NCI-H2227 (cell line): ENCODE measurements at regions not wholly inside any gene's neighbourhood (a gene's known extent, or its start where the extent isn't known, plus 50 kb on each side); places are given as distances from the start of the nearest gene placed in this dataset.
A peak's percentile ranks its signal among the peaks of the same experiment; 100 is the strongest.

ENCODE experiments used
- DNase-seq: peaks from one replicate; lab custom pipeline; 2025; ENCODE audit not compliant: unreplicated experiment; lab: John Stamatoyannopoulos, UW

DNA sequence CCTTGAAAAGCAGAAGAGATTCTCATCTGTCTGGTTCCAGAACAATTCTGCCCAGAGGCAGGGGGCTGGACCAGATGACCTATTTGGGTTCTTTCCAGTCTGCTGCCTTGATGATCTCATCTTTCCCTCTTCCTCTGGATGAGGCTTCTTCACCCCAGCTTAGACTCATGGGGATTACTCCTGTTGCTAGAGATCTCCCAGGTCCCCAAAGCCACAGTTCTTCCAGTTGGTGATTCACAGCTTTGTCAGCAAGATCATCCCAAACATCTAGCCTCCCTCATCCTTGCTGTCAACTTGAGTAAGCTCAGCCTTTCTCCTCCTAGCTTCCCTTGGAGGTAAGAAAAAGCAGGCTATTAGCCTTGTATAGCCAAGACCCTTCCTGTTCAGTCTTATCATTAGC lies 64.2 kb upstream of the PJA1 start:
- DNase-seq: no peak

DNA sequence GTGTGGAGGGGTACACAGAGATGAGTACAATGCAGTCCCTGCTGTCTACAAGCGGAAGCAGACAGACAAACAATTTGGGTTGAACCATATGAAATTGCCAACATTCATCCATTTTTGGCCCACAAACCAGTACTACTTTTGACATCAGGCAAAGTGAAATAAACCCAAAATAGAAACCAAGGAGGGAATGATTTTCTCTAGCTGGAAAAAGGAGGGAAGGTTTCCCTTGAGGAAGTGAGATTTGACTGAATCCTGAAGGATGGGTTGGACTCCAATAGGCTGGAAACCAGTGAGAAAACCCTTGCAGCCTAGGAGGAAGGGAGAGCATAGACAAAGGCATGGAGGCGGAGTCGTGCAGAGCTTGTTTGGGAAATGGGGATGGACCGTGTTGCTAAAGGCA lies 63.5 kb upstream of the PJA1 start:
- no peak for DNase-seq

- DNase-seq: no peak
These were observed 61.4 kb upstream of the PJA1 start for GRCh38 chrX:69226459-69227158.

DNA sequence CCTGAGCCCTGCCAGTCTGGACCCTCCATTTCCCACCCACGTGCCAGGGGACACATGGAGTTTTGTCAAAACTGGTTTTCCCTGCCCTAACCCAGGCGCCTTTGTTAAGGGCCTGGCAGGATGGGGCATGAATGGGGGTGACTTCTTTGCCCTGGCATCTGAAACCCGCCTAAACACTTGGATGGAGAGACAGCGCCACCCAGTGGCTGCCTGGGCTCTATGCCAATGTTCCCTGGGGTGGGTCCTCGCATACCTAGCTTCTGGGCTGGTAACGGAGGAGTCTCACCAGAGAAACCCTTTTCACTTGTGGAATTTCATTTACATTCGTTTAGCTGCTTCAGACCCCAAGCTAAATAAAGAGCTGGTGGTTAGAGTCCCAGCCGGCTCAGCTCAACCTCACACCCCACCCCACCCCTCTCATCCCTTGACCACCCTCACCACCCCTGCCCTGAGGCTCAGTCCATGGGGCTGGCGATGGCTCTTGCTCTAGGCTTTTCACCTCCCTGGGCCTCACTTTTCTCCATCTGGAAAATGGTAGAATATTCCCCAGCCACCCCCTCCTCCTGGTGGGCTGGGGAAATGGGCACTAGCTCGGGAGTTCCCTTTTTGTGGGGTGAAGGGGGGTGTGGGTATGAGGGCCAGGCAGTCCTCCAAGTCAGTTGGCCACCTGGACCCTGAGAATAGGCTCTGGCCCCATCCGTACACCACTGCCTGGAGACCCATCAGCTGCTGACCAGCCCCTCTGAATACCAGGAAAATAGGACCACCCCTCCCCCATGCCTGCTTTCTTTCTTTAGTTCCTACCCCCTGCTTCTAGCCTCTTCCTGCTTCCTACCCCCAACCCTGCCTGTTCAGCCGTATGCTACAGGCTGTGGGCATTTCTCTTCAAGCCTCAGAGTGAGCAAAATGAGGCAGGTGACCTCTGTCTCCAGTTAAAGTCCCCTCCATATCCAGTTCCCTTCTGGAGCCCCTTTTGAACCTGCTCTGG lies 57.1 kb upstream of the PJA1 start:
- peak; percentile 88 for DNase-seq

DNA sequence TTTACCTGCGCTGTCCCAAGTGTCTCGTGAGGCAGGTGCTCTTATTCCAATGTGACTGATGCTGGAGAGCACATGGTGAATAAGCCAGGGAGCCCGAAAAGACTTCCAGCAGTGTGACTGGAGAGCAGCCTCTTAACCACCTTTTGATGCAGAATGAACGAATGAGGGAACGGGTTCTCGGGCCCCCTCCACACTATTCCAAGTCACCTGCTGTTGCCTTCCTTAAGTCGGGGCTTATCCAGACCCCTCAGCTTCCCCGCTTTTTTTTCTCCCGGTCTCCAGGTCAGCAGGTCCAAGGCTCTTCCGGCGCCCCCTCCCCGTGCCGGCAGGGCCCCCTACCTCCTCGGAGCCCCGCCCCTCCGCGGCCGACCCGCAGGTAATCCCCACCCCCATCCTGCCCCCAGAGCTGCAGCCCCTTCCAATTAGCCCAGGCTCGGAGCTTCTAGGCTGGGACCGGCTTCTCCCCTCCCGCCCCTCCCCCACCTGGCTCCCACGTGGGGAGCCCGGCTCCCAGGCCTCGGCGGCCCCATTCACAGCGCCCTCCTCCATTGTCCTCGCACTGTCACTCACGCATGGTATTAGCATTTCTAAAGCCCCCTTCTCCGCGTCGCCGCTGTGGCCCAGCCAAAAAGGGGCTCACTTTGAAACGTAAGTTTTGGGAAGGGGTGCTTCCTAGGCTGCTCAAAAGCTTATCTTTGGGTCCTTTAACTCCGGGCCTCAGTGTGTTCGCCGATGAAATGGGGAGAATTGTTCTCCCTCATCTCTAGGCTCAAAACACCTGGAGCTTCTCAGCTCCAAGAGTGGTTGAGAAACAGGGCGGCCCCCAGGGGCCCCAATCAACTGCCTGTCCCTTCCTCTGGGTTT lies 56.2 kb upstream of the PJA1 start:
- DNase-seq: peak; percentile 32

GRCh38 chrX:69218407-69218997 lies 53.2 kb upstream of the PJA1 start:
- DNase-seq: no peak

DNA sequence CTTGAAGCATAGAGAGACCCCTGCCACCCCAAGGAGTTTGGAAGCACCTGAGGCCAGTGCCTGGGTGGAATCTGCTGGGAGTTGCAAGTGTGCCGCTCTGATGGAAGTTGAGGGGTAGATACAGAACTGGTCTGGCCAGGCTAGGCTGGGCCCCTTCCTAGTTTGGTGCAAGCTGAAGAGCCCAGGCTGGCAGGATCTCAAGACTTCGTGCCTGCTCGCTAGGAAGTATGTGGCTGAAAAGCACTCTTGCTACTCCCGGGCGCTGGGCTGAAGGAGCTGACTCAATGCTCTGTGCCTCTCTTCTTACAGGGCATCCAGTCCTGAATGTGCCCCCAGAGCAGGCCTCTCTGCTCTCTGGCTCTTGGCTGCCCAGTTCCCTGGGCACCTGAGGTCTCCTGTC lies 51.7 kb upstream of the PJA1 start:
- DNase-seq: no peak

DNA sequence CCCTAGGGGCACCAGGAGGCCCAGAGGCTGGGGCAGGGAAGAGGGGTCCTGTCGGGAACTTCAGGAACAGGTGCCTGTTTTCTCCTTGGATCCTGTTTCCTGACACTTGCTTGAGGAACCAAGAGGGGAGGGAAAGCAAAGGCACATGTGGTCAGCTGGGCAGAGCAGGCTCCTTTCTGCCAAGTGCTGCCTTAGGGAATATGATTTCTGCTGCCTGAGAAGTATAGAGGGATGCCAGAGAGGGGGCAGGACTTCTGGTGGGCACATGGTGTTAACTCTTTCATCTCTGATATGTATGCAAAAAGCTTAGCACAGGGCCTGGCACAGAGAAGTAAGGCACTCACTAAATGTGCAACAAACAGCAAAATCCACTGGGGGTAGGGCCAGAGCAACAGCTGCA lies 51.2 kb upstream of the PJA1 start:
- no peak for DNase-seq

- no peak for DNase-seq
These were observed 50.1 kb upstream of the PJA1 start for GRCh38 chrX:69215161-69215875.
